ENCODE measurements at regions not wholly inside any gene's neighbourhood (a gene's known extent, or its start where the extent isn't known, plus 50 kb on each side); places are given as distances from the start of the nearest gene placed in this dataset.

DNA sequence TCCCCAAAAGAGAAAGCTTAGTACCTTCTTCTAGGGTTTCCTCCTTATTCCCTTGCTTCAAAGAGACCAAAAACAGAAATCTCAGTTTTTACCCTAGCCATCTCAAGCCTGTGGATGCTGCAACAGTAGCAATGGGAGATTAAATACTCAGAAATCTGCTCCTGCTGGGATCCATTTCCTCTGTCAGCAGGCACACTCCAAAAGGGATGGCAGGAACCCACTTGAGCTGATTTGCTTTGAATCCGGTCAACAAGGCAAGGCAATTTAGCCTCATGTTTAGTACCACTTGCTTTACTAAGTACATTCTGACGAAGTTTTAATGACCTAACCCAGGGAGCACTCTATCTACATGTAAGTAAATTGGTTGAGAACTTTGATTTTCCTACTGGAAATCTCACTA is 590.0 kb upstream of the ADAMTS9 start:
- no peak for TF ChIP-seq POLR2A (IDR thresholded peaks at IDR 0.05; ENCODE audit: low read depth)
- TF ChIP-seq POLR2AphosphoS5 (IDR thresholded peaks at IDR 0.05), result no peak
- TF ChIP-seq, protein P1, sequence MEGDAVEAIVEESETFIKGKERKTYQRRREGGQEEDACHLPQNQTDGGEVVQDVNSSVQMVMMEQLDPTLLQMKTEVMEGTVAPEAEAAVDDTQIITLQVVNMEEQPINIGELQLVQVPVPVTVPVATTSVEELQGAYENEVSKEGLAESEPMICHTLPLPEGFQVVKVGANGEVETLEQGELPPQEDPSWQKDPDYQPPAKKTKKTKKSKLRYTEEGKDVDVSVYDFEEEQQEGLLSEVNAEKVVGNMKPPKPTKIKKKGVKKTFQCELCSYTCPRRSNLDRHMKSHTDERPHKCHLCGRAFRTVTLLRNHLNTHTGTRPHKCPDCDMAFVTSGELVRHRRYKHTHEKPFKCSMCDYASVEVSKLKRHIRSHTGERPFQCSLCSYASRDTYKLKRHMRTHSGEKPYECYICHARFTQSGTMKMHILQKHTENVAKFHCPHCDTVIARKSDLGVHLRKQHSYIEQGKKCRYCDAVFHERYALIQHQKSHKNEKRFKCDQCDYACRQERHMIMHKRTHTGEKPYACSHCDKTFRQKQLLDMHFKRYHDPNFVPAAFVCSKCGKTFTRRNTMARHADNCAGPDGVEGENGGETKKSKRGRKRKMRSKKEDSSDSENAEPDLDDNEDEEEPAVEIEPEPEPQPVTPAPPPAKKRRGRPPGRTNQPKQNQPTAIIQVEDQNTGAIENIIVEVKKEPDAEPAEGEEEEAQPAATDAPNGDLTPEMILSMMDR (IDR thresholded peaks at IDR 0.05), result no peak
- no peak for TF ChIP-seq EP300 (IDR thresholded peaks at IDR 0.05)
